HPDE6-E6E7 (cell line): ENCODE measurements at regions not wholly inside any gene's neighbourhood (a gene's known extent, or its start where the extent isn't known, plus 50 kb on each side); places are given as distances from the start of the nearest gene placed in this dataset.

Experiments used
- DNase-seq: peaks from one replicate; pipeline ENCODE4 v3.0.0; 2011; ENCODE audit warnings: missing footprints; ENCODE audit errors: extremely low spot score

GRCh38 chr4:148813289-148813688 is 371.1 kb upstream of the NR3C2 start:
- no peak for DNase-seq

GRCh38 chr4:148812101-148812500 is 369.9 kb upstream of the NR3C2 start:
- no peak for DNase-seq

- no peak for DNase-seq
These were observed 368.2 kb upstream of the NR3C2 start for GRCh38 chr4:148810461-148810860.

- DNase-seq, result no peak
These were observed 366.2 kb upstream of the NR3C2 start for GRCh38 chr4:148808416-148808815.

DNA sequence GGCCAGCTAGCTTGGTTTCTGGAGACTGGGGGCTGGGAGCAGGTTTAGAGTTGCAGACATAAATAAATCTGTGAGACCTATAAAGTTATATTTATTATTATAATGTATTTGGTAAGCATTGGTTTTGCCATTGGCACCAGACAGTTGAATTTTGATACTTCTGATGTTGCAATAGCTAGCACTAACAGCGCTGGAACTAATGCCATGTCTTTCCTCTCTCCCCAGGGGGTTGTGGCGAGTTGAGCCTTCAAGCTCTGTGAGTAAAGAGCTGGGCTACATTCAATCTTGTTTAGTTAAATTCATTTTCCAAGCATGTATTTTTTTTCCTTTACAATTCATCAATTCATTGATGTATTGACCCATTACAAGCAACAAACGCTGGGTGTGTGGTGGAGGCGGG is 358.7 kb upstream of the NR3C2 start:
- no peak for DNase-seq

- DNase-seq, result no peak
These were observed 358.2 kb upstream of the NR3C2 start for GRCh38 chr4:148800336-148800885.

- no peak for DNase-seq
These were observed 353.1 kb upstream of the NR3C2 start for GRCh38 chr4:148795156-148795864.

- DNase-seq, result no peak
These were observed 351.0 kb upstream of the NR3C2 start for GRCh38 chr4:148793221-148793620.

DNA sequence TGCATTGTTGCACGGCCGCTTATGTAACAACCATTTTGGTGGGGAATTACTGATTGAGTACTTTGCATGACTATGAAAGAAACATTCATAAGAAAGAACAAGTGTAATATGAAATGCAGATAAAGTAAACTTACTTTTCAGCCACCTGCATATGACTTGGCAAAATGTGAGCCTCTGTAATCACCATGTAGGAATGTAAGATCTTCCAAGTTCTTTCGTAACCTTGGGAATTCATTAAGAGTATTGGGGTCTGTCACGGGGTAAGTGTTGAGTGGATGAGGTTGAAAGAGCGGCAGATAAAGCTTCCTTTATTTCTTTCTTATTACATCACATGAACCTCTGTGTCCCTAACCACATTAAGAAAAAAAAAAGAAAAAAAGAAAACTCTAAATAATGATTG is 348.5 kb upstream of the NR3C2 start:
- DNase-seq, result no peak

- no peak for DNase-seq
These were observed 348.0 kb upstream of the NR3C2 start for GRCh38 chr4:148790246-148790645.

DNA sequence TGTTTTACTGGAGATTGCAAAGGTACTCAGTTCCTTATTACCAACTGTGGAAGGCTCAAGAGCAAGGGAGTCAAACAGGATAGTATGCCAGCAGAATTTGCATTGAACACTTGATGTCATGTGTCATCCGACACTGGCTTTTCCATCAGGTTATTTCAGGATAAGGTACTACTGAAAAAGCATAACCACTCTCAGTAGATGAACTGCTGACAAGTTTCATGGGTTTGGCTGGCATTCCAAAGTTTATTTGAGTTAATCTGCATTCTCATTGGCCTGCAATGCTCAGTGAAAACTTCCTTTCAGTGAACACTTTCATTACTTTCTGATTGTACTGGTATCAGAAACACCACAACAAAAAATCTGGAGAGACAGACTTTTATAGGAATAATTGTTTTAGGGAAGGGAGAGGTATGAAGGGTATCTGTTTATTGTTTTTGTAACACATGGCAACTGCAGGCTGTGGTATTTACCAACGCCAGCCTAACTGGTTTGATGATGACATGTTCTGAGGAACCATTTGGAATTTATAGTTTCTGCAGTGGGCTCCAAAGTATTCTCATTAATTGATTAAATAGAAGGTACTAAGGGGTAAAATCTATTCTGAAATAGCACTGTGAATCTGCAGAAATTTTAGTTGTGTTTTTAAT is 345.7 kb upstream of the NR3C2 start:
- DNase-seq, result no peak

DNA sequence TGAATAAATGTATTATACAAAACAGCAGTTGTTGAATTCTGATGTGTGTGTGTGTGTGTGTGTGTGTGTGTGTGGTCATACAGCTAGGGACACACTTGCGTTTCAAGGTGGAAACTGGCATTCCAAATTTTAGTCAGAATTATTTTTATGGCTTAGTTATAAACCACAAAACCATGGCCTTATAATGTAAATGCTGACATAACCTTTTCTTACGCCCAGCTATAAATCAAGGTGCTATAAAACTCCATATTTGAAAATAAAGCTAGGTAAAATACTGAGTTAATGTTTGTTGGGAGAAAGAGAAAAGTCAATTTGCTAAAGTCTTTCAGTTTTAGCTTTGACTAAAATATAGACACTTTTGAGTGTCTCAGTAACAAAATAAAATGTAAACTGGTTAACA is 345.1 kb upstream of the NR3C2 start:
- no peak for DNase-seq

- no peak for DNase-seq
These were observed 344.5 kb upstream of the NR3C2 start for GRCh38 chr4:148786699-148787098.

DNA sequence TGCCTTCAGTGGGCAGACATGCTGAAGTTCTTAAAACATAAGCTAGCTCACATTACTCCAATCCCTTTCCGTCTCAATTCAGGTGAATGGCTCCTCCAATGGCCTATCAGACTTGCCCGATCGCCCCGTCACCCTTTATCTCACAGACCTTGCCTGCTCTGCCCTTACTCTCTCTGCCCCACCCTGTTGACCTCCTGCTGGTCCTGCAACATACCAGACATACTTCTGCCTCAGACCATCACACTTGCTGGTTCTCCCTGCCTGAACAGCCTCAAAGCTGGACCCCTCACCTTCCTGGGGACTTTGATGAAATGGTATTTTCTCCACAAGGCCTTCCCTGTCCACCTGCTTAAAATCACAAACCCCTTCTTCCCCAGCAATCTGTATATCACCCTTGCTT is 340.1 kb upstream of the NR3C2 start:
- DNase-seq, result no peak

DNA sequence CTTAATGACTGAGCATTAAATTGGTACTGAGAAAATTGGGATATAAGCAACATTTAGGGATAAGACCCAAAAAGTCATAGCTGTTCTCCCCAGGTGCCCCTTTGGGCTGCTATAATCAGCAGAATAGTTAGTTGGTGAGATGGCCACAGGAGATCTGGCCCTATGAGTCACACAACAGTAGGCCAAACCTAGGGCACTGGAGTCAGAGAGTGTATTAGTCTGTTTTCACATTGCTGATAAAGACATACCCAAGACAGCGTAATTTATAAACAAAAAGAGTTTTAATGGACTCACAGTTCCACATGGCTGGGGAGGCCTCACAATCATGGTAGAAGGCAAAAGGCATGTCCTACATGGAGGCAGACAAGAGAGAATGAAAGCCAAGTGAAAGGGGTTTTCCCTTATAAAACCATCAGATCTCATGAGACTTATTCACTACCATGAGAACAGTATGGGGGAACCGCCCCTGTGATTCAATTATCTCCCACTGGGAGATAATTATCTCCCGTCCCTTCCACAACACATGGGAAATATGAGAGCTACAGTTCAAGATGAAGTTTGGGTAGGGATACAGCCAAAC is 338.3 kb upstream of the NR3C2 start:
- DNase-seq, result no peak

- no peak for DNase-seq
These were observed 337.6 kb upstream of the NR3C2 start for GRCh38 chr4:148779771-148780170.

DNA sequence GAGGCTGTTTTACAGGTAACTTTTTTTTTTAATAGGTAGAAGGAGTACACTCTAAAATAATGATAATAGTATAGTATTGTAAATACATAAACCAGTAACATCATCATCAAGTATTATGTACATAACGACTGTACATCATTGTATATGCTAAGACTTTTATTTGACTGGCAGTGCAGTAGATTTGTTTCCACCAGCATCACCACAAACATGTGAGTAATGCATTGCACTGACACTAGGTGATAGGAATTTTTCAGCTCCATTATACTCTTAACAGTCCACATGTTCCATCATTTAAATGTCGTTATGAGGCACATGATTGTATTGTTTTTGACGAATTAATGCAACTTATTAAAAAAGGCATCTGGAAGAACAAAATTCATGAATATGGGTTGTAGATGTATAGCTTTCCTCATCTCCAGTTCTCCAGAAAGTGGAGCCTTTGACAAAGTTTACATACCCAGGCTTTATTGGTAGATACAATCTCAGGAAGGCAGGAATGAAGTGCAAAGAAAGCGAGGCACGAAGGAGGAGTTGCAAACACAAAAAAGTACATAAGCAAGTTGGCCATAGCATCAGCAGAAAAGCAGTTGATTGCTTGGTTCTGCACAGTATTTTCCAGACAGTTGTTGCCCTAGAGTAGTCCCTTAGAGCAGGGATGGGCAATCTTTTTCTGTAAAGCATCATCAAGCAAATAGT is 336.9 kb upstream of the NR3C2 start:
- DNase-seq, result no peak

DNA sequence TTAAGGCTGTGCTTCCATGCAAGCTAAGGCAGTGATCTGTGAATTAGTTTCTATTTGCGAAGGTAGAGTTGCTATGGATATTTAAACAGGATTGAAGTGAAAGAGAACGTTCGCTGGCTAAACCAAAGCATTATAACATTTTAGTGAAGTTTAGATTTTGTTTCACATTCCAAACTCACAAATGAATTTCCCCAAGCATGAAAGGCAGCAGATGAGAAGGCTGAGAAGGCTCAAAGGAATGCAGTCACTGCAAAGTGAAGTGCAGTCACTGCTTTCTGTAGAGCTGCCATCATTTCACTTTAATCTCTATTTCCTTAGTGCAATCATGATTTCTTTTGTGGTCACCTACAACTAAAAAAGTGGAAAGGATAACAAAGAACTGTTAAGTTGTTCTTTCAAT is 334.7 kb upstream of the NR3C2 start:
- no peak for DNase-seq

DNA sequence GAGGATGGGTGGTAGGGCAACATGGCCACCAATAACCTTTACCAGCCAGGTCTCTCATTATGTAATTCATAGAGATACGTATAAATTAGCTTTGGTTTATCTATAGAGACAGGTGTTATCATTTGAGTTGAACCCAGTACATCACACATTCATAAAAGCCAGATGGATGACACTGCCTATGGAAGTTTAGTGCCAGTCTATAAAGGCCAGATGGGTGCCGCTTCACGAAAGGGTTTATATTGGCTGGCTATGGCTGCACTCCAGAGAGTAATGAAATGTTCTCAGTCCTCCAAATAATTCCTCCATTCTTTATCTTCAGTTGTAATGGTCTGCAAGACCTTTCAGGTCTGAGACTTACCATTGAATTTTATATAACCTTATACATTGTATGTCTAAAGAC is 331.9 kb upstream of the NR3C2 start:
- DNase-seq, result no peak

DNA sequence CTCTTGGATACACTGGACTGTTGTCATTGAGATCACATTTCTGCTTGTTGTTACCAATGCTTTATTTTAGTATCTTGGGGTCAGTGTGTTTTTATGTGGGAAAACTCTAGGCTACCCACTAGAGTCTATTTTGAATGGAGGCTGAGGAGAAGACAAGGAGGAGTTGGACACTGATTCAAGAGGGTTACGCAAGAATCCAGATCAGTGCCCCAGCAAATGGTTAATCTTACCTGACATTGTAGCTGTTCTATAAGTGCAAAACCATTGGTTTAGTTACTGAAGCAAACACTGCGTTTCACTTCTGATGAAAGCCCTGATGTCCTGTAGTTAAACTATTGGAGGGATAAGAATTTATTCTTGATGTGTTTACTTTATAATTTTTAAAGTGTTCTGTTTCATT is 331.1 kb upstream of the NR3C2 start:
- no peak for DNase-seq

DNA sequence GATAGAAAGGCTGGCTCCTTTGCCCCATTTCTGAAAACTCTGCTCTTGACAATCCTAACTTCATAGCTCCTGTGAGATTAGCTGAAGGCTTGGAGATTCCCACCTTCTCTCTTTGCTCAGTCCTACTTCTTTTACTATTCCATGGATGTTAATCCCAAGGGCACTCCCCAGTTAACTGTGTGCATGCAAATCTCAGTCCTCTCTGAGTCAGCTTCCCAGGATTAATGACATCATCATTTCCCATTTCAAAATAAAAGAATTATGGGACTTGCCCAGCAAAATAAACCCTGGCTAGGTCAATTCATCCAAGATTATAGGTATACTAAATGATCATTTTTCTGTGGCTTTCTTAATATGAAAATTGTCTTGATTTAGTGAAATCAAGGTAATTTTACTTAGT is 328.6 kb upstream of the NR3C2 start:
- DNase-seq, result no peak

- DNase-seq, result no peak
These were observed 328.2 kb upstream of the NR3C2 start for GRCh38 chr4:148770377-148770776.

DNA sequence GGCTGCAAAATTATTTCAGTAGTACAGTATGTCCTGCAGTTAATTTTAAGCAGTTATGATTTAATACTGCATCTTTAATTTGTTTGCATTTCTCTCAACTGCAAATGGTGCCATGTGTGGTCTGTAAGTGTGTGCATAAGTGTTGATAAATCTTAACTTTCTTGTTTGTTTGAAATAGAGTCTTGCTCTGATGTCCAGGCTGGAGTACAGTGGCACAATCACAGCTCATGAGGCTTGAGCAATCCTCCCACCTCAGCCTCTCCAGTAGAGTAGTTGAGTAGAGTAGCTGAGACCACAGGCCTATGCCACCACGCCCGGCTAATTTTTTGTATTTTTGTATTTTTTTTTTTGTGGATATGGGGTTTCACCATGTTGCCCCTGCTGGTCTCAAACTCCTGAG is 322.5 kb upstream of the NR3C2 start:
- DNase-seq, result no peak
